Gastroesophageal sphincter (tissue), 3 donors: ENCODE measurements at regions not wholly inside any gene's neighbourhood (a gene's known extent, or its start where the extent isn't known, plus 50 kb on each side); places are given as distances from the start of the nearest gene placed in this dataset.
"Not testable (repeated sequence)": the region's sequence is repeated elsewhere in the genome, so short reads cannot be mapped to it uniquely, and the experiment has no call there.

ENCODE experiments used
- EP300 ChIP-seq: sonication (generic); formaldehyde crosslinking; IDR thresholded peaks from one replicate; pipeline ENCODE4 v1.6.1; 2017; ENCODE audit warnings: antibody characterized with exemption, mild to moderate bottlenecking
- POLR2A ChIP-seq, 2 donors: fragments of 450-650 bp; IDR thresholded peaks; one replicate each; pipeline ENCODE4 v1.6.1; 2017; ENCODE audit warnings: antibody characterized with exemption in 2 of 2, mild to moderate bottlenecking in 2 of 2, moderate library complexity in 1 of 2
- POLR2AphosphoS5 ChIP-seq: sonication (generic); formaldehyde crosslinking; IDR thresholded peaks from one replicate; pipeline ENCODE4 v1.6.1; 2017; ENCODE audit warnings: antibody characterized with exemption
- TF ChIP-seq, protein P1 (sequence below), 4 experiments: fragments of 200-600 bp in 2 of 4; fragments of 450-650 bp in 2 of 4; sonication (generic) in 1 of 4; IDR thresholded peaks; one replicate each; pipeline ENCODE4 v1.5.1; 2017 to 2019; ENCODE audit warnings: antibody characterized with exemption in 4 of 4, mild to moderate bottlenecking in 2 of 4, moderate library complexity in 2 of 4

DNA sequence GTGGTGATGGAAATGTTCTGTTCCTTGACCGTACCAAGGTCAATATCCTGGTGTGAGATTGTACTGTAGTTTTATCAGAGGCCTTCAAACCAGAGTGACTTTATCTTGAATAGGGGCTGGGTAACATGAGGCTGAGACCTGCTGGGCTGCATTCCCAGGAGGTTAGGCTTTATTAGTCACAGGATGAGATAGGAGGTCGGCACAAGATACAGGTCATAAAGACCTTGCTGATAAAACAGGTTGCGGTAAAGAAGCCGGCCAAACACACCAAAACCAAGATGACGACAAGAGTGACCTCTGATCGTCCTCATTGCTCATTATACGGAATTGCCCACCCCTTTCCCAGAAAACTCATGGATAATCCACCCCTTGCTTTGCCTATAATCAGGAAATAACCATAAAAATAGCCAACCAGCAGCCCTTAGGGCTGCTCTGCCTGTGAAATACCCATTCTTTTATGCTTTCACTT, 123.8 kb upstream of the MXRA5 start:
- TF ChIP-seq, protein P1, sequence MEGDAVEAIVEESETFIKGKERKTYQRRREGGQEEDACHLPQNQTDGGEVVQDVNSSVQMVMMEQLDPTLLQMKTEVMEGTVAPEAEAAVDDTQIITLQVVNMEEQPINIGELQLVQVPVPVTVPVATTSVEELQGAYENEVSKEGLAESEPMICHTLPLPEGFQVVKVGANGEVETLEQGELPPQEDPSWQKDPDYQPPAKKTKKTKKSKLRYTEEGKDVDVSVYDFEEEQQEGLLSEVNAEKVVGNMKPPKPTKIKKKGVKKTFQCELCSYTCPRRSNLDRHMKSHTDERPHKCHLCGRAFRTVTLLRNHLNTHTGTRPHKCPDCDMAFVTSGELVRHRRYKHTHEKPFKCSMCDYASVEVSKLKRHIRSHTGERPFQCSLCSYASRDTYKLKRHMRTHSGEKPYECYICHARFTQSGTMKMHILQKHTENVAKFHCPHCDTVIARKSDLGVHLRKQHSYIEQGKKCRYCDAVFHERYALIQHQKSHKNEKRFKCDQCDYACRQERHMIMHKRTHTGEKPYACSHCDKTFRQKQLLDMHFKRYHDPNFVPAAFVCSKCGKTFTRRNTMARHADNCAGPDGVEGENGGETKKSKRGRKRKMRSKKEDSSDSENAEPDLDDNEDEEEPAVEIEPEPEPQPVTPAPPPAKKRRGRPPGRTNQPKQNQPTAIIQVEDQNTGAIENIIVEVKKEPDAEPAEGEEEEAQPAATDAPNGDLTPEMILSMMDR (IDR thresholded peaks at IDR 0.05) = not testable (repeated sequence)
- TF ChIP-seq POLR2AphosphoS5; POLR2A (IDR thresholded peaks at IDR 0.05); EP300: not testable (repeated sequence)
